ENCODE measurements at regions not wholly inside any gene's neighbourhood (a gene's known extent, or its start where the extent isn't known, plus 50 kb on each side); places are given as distances from the start of the nearest gene placed in this dataset.
A peak's percentile ranks its signal among the peaks of the same experiment; 100 is the strongest.
"Not testable (repeated sequence)": the region's sequence is repeated elsewhere in the genome, so short reads cannot be mapped to it uniquely, and the experiment has no call there.

GRCh38 chr7:83882551-83882950 is 233.6 kb upstream of the SEMA3E start:
- peak; percentile 26 for DNase-seq (ENCODE audit: low spot score)

- no peak for DNase-seq (ENCODE audit: low spot score)
These were observed 230.1 kb upstream of the SEMA3E start for GRCh38 chr7:83879063-83879462.

GRCh38 chr7:83878614-83879013 is 229.7 kb upstream of the SEMA3E start:
- no peak for DNase-seq (ENCODE audit: low spot score)

DNA sequence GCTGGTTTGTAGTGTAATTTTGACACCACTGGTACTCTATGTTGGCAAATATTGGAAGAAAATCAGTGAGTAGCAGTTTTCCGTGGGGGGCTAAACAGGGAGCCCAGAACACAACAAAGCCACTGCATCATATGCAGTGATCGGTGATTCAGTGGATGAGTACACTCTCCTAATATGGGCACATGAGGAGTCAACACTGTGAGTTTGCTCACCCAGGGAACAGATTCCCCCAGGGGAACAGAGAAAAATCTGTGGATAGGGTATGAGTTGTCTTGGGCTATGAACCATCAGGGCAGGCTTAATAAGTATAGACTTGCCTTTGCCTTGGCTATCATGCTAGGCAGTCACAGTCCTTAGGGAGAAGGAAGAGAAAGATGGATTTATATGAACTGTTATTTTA is 227.7 kb upstream of the SEMA3E start:
- DNase-seq (ENCODE audit: low spot score), result no peak

DNA sequence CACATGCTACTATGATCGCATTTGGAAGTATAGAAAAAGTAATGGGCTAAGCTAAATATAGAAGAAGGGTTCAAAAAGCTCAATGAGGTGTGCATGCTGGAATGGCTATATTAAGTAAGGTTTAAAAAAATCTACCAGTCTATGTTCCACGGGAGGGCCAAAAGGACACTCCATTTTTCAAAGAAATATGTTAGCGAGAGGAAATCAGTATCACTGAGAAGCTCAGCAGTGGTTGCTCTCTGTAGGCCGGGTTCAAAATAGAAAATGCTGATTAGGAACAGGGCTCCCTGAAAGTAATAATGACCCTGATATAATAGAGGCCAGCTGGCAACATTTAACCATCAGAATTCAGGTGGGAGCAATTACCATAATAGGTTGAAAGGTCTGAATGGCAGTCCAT is 224.5 kb upstream of the SEMA3E start:
- DNase-seq (ENCODE audit: low spot score), result no peak

DNA sequence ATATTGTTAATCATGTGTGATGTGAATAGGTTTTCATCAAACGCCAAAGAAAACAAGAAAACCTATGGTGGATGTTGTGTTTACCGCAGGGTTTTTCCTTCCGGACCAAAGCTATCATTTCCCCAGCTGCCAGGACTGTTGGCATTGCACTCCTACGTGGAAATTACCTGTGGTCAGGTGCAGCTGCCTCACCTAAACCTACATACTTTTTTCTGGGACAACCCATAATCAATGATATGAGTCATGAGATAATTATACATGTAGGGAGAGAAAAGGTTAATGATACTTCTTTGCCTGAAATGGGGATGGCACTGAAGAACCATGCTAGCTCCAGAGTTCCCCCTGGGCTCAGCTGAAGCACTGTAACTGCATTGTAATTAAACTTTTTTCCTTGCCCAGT is 223.6 kb upstream of the SEMA3E start:
- no peak for DNase-seq (ENCODE audit: low spot score)

GRCh38 chr7:83870515-83870914 is 221.6 kb upstream of the SEMA3E start:
- no peak for DNase-seq (ENCODE audit: low spot score)

DNA sequence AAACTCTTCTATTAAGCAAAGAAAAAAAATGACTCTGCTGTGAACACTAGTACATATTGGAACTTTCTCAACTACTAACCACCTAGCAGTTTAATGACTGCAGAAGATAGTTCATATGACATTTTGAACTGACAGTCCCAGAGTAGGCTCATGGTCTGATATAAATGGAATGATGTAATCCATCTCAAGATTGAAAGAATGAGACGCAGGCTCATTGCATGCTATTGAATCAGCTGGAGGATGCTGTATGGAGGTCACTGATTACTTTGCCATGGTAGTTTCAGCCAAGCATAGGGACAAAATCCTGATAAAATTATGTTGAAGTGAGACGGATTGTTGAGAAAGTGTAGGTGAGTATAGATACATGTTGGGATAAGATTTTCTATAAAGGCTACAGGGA is 217.6 kb upstream of the SEMA3E start:
- no peak for DNase-seq (ENCODE audit: low spot score)

- no peak for DNase-seq (ENCODE audit: low spot score)
These were observed 215.6 kb upstream of the SEMA3E start for GRCh38 chr7:83864551-83864950.

GRCh38 chr7:83863906-83864305 is 215.0 kb upstream of the SEMA3E start:
- DNase-seq (ENCODE audit: low spot score), result no peak

GRCh38 chr7:83861876-83862275 is 212.9 kb upstream of the SEMA3E start:
- no peak for DNase-seq (ENCODE audit: low spot score)

- DNase-seq (ENCODE audit: low spot score), result no peak
These were observed 210.9 kb upstream of the SEMA3E start for GRCh38 chr7:83859827-83860226.

DNA sequence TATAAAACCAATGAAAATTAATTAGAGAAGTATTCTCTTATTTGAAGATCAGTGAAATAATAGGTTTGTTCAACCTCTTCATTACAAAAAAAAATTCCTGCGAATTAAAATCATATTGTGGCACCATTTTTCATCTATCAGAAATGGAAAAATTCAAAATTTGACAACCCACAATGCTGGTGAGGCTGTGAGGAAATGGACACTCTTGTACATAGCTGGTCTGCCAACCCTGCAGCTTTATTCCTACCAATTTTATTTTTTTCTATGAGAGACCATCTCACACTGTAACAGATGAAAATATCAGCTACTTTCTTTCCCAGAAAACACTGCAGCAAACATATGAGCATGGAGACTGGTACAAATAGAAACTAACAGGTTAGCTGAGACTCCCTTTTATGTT is 208.8 kb upstream of the SEMA3E start:
- DNase-seq (ENCODE audit: low spot score), result no peak

DNA sequence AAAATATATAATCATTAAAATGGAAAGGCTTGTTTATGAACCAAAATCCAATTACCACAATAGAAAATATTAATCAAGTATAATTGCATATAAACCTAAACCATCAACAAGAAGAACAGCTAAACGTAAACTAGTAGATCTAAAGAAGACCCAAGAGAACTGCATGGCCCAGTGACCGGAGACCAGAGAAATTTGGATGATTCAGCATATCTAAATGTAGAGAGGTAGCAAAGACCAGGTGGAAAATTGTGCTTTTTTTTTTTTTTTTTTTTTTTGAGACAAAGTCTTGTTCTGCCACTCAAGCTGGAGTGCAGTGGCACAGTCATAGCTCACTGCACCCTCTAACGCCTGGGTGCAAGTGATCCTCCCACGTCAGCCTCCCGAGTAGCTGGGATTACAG is 207.2 kb upstream of the SEMA3E start:
- no peak for DNase-seq (ENCODE audit: low spot score)

GRCh38 chr7:83852136-83852535 is 203.2 kb upstream of the SEMA3E start:
- no peak for DNase-seq (ENCODE audit: low spot score)

- no peak for DNase-seq (ENCODE audit: low spot score)
These were observed 202.6 kb upstream of the SEMA3E start for GRCh38 chr7:83851551-83851950.

DNA sequence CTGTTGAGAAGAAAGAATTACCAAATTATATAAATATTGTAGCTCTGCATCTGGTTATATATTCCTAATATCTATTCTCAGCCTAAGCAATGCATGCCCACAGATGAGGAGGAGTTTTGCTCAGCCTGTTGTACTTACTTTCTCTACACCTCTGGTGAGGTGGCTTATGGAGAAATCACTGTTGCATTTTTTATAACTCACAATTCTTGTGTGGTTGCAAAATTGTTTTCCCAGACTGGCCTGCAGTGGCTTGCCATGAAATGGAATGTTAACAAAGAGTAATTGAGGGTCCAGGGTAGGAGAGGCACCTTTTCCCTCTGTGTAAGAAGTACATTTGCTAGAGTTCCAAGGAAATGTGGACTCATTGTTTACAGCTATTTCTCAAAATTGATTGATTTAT is 202.0 kb upstream of the SEMA3E start:
- no peak for DNase-seq (ENCODE audit: low spot score)

DNA sequence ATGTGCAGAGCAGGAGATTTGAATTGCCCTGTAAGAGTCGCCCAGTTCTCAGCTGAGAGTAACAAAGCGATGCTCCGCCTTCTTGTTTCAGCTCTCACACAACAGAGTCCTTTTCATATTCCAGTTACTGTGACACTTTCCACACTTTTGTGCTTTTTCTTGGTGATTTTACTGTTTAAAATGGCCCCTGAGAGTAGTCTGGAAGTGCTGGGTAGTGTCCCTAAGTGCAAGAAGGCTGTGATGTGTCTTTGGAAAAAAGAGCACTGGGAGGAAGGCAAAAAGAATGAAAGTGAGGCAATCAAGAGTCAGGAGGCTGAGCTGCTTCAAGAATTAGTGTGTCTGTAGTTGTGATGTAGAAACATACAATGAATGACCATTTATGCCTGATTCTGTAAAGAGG is 201.2 kb upstream of the SEMA3E start:
- DNase-seq (ENCODE audit: low spot score), result no peak

GRCh38 chr7:83849131-83849530 is 200.2 kb upstream of the SEMA3E start:
- no peak for DNase-seq (ENCODE audit: low spot score)

- DNase-seq (ENCODE audit: low spot score), result no peak
These were observed 194.0 kb upstream of the SEMA3E start for GRCh38 chr7:83842894-83843293.

GRCh38 chr7:83837683-83838082 is 188.7 kb upstream of the SEMA3E start:
- DNase-seq (ENCODE audit: low spot score), result no peak

GRCh38 chr7:83836028-83836427 is 187.1 kb upstream of the SEMA3E start:
- DNase-seq (ENCODE audit: low spot score), result no peak

DNA sequence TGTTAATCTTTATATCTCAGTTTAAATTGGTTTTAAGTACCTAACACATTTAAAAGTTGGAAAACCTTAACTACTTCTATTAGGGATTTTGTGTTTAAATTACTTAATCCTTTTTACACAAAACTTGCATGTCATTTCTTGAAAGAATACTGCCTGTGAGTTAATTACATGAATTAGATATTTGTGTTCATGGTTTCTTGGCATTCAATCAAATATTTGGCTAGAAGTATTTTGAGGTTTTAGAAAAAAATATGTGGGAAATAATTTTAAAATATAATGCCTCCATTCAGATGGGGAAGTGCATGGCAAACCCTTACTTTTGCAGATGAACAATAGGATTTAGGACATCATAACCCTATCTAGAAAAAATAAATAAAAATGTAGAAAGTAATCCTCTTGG is 186.5 kb upstream of the SEMA3E start:
- no peak for DNase-seq (ENCODE audit: low spot score)

- not testable (repeated sequence) for DNase-seq (ENCODE audit: low spot score)
These were observed 184.8 kb upstream of the SEMA3E start for GRCh38 chr7:83833721-83834120.

- DNase-seq (ENCODE audit: low spot score), result no peak
These were observed 183.1 kb upstream of the SEMA3E start for GRCh38 chr7:83832009-83832408.

All from putamen (tissue), 1 donor.